Umbilical cord (tissue), 1 donor: ENCODE measurements at regions not wholly inside any gene's neighbourhood (a gene's known extent, or its start where the extent isn't known, plus 50 kb on each side); places are given as distances from the start of the nearest gene placed in this dataset.
A peak's percentile ranks its signal among the peaks of the same experiment; 100 is the strongest.
"Not testable (repeated sequence)": the region's sequence is repeated elsewhere in the genome, so short reads cannot be mapped to it uniquely, and the experiment has no call there.

Source experiments
- DNase-seq: peaks from one replicate; pipeline ENCODE4 v3.0.0-alpha.2; 2015; ENCODE audit warnings: low spot score

DNA sequence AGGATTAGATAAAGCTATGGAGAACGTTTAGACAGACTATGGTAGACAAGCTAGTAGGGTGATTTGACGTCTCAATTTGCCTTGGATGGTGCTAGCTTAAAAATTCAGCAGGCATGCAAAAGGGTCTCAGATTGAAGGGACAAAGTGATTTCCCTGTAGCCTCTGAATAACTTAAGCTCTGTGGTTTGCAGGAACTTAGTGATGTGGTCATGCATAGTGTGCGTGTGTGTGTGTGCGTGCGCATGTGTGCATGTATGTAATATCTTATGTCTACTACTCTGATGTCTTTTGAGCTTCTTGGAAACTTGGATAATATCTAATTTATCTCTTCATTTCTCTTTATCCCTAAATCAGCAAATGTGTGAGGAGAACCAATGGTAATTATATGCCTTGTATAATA lies 183.6 kb upstream of the TNC start:
- DNase-seq, result no peak

DNA sequence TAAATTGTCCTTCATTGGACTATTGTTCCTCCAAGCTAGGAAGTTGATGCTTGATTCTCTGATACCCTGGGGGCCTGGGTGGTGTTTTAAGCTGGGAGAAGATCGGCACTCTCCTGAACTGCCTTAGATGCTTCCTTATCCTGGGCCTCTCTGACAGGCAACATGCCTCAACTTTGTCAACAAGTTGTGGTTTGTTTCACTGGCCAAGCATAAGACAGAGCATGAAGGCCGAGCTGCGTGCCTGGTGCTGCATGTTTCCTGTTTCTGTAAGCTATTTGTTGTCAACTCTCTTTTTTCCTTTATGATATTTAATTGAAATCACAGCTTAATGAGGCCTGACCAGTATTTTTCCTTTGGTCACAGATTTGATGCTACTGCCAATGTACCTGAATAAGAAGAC lies 187.6 kb upstream of the TNC start:
- no peak for DNase-seq

DNA sequence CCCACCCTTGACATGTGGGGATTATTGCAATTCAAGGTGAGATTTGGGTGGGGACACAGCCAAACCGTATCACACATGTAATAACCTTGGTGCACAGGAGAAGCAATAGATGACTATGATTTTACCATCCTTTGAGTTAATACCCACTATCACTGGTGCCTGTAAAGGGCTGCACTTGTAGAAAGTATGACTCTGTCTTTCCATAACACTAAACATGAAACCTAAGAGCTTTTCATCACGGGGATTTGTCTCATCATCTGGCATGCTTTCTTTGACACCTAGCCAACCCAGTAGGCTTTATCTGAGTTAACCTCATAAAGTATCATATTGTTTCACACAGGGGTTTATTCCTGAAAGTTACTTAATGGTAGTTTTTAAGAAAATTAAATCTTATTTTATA lies 188.9 kb upstream of the TNC start:
- no peak for DNase-seq

DNA sequence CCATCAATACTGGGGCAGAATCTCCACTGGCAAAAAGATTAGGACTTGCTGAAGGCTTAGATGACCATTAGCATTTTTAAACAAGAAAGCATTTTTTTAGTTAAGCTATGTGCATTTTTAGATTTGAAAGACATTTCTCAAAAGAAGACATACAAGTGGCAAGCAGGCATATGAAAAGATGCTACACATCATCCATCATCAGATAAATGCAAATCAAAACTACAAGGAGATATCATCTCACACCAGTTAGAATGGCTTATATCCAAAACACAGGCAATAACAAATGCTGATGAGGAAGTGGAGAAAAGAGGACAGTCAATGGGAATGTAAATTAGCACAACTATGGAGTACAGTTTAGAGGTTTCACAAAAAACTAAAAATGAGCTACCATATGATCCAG lies 195.6 kb upstream of the TNC start:
- no peak for DNase-seq

DNA sequence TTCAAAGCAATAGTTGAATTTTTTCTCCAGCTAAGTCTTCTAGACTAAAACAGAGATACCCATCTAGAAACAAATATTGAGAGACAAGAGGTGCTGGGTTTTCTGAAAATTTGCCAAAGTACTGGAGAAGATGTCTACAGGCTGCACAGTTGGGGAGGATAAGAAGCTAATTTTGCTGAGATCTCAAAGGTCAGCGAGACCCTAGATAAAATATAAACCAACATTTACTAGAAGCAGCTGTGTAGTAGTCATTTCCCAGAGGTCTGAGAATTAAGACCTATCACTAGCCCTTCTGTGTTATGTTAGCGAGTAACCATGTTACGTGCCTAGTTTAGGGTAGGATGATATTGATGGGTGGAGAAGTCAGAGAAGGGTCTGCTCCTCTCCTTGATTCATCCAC lies 208.5 kb upstream of the TNC start:
- peak; percentile 6 for DNase-seq

DNA sequence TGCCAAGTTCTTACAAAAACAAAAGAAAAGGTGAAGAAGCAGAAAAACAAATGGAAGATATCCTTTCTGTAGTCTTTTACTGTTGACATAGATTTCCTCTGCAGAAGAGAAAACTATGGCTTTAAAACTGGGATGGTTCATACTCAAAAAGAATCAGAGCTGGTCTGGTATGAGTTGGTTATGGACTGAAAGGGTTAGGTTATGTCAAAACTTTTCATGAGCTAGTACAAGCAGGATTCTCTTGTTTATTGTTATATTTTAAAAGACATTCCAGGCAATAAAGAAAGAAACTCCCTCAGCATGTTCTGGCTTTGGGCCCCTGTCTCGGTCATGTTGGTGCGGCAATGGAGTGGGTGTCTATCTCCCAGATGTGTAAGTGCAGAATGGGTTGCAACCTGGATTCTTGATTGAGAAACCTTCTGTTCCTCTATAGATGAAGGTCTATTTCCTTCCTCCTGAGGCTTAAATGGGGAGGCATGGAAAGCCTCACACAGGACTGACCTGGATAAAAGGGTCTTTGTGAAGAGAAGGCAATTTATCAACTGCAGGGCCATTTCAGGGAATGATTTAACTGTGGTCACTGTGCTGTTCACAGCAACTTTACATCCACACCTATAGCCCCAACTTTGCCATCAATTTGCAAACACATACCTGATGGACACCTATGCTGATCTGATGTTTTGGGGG lies 209.6 kb upstream of the TNC start:
- DNase-seq, result no peak

DNA sequence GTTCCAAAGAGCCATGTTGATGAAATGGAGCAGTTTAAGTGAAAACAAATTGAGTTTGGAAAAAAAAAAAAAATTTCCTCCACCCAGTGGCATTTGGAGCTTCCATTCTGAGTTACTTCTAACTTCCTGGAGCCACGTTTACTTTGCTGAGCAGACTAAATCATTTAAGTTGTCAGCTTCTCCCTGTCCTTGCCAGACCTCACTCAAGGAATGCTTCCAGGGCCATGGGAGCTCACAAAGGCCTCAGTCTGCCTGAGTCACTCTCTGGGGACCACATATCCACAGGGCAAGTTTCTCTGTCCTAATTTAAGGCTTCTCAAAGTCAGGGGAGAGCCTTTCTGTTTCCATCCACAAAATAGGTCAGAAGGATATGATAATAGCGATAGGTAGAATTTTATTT lies 210.3 kb upstream of the TNC start:
- peak; percentile 52 for DNase-seq

DNA sequence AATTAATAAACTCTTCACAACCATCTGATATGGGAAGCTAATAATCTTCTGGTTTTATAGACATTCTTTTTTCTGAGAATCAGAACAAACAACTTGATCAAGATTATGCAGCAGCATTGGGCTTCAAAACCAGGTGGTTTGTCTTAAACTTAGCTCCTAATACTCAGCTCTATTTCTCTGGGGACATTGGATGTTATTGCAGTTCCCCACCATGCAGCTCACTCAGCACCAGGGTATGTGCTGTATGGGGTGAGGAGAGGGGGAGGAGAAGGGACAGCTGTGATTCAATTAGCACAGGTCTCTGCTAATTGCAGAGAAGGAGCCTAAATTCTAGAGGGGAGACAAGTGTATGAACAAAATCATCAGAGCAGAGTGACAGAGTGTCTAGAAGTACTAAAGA lies 210.7 kb upstream of the TNC start:
- no peak for DNase-seq

DNA sequence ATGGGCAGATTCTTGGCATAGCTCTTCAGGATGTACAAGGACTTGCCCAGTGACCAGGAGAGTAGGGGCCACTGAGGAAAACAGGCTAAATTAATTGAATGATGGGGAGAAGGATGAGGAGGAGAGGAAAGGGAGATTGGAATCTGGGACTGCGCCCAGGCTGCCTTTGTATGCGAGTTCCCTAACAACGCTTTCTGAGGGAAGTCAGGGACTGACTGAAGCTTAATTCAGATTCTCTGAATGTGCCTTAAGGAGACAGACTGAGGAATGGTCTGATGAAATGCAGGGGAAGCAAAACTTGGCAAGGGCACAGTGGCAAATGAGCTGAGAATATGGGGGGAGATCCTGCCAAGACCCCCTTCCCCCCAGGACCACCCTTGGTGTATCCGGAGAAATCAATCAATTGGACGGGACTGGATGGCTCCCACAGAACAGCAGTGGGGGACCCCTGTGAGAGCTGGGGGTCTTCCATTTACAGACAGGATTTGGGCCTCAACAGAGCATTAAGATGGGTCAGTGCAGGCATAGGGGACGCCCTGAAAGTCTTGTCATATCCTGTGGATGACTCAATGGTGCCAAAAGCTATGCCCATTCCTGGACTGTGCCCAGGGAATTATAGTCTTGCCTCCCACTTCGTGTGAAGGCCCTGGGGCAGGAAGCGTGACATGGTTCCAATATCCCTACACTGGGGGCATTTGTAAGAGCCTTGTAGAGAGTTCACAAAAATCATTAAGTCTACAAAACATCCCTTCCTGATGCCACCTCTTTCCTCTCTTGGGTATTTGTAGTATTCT lies 215.5 kb upstream of the TNC start:
- no peak for DNase-seq

DNA sequence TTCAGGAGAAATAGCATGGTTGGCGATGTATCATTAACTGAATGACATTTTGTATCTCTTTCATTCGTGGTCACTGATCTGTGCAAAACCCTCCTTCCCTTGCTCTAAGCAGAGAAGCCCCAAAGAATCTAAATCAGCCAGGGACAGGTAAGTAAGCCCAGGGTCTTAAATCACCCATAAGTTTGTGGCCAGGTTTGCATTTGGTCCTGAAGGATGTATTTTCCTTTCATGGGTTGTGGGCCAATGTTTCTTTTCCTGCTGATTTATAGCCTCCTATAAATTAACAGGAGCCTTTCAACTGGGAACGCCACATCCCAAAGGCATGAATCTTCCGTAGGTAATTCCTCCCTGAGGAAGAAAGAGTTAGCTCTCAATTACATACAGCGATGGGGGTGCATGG lies 217.5 kb upstream of the TNC start:
- DNase-seq, result no peak

DNA sequence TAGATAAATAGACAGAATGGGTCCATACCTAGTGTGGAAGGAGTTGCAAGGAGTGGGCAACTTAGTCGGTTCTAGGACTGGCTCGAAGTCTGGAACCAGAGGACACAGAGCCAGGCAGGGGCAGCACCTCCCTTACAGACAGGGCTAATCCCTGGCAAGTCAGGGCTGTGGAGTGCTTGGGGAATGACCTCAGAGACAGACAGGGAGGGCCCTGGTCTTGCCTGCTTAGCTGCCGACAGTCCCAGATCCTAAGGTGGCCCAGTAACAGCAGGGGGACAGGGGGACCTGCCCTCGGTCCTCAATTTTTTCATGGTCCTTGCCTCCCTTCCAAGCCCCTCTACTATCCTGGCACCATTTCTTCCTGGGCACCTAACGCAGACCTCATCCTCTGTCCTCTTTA lies 222.4 kb upstream of the TNC start:
- no peak for DNase-seq

DNA sequence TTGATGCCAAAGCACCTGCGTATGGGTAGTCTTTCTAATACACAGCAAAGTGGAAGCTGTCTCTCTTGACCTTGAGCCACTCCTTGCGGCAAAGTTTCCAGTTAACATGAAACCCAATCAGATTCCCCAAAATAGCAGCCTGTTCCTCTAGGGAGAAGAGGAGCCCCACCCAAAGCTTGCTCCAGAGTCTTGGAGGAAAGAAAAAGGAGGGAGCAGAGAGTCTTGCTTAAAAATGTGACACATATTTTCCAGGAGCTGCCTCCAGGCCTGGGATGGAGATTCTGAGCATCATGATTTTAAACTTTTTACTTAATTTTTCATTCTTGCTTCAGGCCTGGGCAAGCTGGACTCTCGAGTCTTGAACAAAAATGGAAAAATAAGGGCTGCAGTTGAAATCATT lies 223.5 kb upstream of the TNC start:
- peak; percentile 63 for DNase-seq

DNA sequence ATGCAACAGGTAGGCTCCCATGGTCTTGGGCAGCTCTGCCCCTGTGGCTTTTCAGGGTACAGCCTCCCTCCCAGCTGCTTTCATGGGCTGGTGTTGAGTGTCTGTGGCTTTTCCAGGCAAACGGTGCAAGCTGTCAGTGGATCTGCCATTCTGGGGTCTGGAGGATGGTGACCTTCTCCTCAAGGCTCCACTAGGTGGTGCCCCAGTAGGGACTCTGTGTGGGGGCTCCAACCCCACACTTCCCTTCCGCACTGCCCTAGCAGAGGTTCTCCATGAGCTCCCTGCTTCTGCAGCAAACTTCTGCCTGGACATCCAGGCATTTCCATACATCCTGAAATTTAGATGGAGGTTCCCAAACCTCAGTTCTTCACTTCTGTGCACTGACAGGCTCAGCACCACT lies 229.8 kb upstream of the TNC start:
- DNase-seq, result not testable (repeated sequence)

DNA sequence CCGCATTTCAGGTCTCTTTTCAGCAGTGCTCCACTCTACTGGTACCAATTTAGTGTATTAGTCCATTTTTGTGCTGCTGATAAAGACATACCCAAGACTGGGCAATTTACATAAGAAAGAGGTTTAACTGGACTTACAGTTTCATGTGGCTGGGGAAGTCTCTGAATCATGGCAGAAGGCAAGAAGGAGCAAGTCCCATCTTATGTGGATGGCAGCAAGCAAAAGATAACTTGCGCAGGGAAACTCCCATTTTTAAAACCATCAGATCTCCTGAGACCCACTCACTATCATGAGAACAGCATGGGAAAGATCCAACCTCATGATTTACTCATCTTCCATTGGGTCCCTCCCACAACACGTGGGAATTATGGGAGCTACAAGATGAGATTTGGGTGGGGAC lies 231.0 kb upstream of the TNC start:
- not testable (repeated sequence) for DNase-seq

DNA sequence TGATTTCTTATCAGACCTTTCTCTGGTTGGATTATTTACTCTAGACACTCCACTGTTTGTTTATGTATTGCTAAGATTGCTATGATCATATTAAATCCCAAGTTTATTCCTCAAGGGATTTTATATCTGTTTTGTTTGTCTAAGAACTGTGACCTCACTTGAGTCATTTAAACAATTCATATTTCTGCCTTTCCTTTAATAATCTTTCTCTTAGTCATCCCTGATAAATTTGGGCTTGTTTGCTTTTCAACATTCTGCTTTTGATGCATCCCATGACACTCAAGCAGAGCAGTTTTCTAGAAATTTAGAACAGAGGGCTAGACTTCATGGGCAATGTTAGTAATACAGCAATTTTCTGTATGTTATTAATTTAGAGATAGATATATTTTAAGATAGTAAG lies 231.6 kb upstream of the TNC start:
- DNase-seq, result peak; percentile 30

DNA sequence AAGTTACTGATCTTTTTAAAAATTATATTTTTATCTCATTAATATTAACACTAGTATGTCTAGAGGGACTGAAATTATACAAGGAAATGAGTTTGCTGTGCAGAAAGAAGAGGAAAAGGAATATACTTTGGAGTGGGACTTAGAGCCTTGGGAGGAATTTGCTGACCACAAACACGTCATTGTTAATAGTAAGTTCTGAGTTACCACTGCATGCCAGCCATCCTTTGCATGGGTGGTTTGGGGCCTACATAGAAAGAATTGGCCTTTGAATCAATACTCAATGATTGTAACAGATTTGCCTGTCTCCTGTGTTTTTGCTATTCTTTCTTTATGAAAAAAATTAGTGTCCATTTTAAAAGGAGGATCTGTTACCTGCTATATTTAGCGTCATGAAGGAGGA lies 232.6 kb upstream of the TNC start:
- no peak for DNase-seq

DNA sequence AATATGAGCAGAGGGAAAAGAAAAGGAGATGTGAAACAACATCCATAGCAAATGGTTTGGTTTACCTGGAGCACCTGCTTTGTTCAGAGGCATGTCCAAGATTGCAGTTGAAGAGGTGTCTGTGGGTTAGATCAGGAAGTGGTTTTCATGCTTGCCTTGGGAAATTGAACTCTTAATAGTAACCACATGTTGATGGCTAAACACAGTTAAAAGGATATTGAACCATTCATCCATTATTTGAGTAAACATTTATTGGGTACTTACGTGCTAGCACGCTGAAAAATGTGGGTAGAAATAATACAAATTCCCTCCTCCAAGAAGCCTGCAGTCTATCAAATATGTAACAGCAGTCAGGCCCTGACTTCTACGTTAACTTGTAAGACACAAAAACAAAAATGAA lies 235.7 kb upstream of the TNC start:
- no peak for DNase-seq

DNA sequence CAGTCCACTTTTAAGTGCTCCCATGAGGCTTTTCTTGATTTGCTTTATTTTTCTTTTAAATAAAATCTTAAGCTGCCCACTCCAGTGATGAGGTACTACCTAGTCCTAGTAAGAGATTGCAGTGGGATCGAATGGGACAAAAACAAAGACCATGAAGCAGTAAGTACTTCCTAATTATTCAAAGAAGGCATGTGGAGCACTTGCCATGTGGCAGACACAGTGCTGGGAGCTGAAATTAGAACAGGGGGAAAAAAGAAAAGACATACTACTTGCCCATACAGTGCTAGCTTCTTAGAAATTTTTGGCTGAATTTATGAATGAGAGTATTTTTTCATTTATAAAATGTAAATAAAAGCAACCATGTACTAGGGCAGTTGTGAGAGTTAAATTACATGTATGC lies 239.9 kb upstream of the TNC start:
- DNase-seq, result no peak

DNA sequence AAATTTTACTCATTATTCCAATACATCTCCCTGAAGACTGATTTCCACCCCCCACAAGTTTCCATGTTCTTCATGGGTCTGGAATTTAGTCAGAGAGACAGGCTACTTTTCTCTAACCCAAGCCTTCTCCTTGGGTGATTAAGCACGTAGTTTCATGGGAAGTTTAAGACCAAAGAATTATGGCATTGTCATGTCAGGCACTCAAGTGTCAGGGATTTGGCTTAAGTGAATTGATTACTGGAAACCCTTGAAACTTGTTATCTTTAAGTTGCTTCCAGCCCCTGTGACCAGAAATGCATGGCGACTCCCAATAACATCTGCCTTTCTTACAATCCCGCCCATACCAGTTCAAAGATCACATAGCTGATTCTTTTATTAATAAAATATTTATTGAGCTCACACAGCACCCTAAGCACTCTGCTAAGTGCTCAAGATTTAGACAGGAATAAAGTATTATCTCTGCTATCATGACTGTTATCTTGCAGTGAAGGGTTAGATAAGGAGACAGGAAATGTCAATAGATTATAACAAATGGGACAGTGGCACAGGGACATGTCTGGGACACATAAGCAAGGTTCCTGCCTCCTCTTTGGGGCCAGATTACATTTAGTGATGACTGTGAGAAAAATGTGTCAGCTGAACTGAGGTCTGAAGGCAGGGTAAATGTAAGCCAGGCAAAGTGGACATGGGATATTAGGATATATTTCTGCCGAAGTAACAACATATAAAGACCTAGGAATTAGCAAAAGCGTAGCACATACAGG lies 241.2 kb upstream of the TNC start:
- no peak for DNase-seq

DNA sequence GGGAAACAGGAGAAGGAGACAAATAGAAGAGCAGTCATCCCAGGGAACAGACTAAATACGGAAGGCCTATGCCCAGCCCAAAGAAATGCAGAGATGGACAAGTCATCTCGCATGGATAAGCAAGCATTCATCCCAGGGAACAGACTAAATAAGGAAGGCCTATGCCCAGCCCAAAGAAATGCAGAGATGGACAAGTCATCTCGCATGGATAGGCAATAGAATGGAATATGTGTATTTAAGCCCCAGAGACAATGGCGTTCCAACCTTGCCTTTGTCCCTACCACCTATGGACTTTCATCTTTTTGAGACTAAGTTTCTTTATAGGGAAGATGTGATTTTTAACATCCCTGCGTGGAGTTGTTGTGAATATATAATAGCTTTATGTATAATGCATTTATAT lies 242.2 kb upstream of the TNC start:
- DNase-seq, result no peak

DNA sequence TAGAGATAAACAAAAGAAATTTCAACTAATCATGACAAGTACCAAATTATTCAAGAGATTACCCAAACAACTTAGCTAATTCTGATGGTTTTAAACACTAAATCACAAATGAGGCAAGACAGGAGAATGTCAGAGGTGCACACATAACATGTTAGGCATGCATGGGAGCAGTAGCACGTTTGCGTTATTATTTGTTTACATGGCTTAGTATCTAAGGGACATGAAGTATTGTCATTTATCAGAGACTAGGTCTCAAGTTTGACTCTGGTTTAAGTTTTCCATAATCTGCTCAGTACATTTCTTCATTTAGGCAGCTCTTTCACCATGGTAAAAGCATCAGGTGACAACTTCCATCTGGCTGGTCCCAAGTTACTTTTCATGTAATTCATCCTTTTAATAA lies 244.1 kb upstream of the TNC start:
- DNase-seq, result no peak

DNA sequence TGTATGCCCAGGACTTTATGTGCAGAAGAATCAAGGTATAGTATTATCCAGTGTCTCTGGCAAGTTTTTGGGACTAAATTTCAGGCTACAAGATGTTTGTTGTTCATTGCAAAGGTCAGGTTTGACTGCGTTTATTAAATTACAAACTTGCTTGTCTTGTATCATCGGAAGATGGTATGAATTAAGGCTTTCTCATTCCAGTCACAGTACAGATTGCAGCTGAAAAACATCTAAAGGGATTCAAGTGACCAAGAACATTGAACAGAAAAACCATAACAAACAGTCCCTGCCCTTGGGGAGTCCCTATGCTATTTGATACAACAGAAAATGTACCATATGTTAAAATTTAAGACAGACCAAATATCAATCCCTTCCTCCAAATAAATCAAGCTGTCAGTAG lies 244.7 kb upstream of the TNC start:
- DNase-seq, result no peak

DNA sequence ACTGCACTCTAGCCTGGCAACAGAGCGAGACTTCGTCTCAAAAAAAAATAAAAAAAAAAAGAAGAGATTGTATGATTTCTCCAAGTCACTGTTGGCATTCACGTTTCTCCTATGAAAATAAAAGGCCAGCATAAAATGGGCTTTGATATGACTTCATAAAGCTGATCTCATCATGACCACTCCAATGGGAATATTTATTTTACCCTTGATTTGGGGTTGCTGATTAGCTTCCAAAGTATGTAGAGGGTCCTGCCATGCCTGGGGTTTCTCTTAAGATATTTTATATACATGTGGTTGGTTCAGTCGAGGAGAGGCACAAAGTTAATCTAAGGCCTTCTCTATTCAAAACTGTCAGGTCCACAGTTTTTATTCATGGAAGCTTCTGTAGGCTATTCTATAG lies 247.0 kb upstream of the TNC start:
- DNase-seq, result no peak
